Duodenal mucosa (tissue), 2 donors: ENCODE measurements at regions not wholly inside any gene's neighbourhood (a gene's known extent, or its start where the extent isn't known, plus 50 kb on each side); places are given as distances from the start of the nearest gene placed in this dataset.

Source experiments
- H3K27ac ChIP-seq: one replicate; pipeline ENCODE4 v1.7.0; 2013; ENCODE audit warnings: low read depth, low read length
- H3K27me3 ChIP-seq, 2 donors: one replicate each; pipeline ENCODE4 v1.7.0; 2013; ENCODE audit warnings: low read length in 2 of 2, control low read depth in 1 of 2; ENCODE audit not compliant: insufficient read depth in 2 of 2, control insufficient read depth in 1 of 2
- H3K36me3 ChIP-seq, 2 donors: one replicate each; pipeline ENCODE4 v1.7.0; 2013; ENCODE audit warnings: low read length in 2 of 2, control low read depth in 1 of 2; ENCODE audit not compliant: insufficient read depth in 2 of 2, control insufficient read depth in 1 of 2
- H3K4me1 ChIP-seq, 2 donors: one replicate each; pipeline ENCODE4 v1.7.0; 2013; ENCODE audit warnings: low read length in 2 of 2, control low read depth in 1 of 2; ENCODE audit not compliant: insufficient read depth in 2 of 2, control insufficient read depth in 1 of 2
- H3K4me3 ChIP-seq, 2 donors: one replicate each; pipeline ENCODE4 v1.7.0; 2013; ENCODE audit warnings: low read length in 2 of 2, low read depth in 1 of 2
- H3K9ac ChIP-seq, 2 donors: one replicate each; pipeline ENCODE4 v1.7.0; 2013; ENCODE audit warnings: low read length in 2 of 2, low read depth in 1 of 2
- H3K9me3 ChIP-seq, 2 donors: one replicate each; pipeline ENCODE4 v1.7.0; 2013; ENCODE audit warnings: low read length in 2 of 2, control low read depth in 1 of 2; ENCODE audit not compliant: control insufficient read depth in 1 of 2

- Histone ChIP-seq H3K9me3 (no peaks in the 10 kb centered on the region), H3K27ac (no peak overlapping the region), H3K4me3 (no peak overlapping the region), H3K9ac (no peak overlapping the region), H3K27me3 (no peaks in the 10 kb centered on the region), H3K4me1 (no peaks in the 10 kb centered on the region), H3K36me3 (no peaks in the 10 kb centered on the region)
Observed at GRCh38 chr5:158422653-158423515, 563.9 kb upstream of the CLINT1 start.

DNA sequence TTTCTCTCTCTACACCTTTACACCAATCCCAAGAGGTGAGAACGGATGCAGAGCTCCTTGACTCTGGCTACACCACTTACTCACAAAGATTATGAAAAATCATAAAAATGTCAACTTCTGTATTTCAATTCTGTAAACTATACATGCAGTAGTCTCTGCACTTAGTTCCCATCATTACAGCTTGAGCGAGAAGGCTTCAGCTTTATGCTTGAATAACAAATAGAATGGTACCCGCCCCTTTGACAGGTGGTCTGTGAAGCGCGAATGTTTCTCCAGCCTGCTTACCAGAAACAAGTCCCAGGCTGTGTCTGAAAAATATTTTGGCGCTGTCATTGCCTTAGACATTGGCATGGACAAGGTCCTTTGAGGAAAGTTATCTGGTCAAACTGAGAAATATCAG, 562.4 kb upstream of the CLINT1 start:
- Histone ChIP-seq H3K27me3 (no peaks in the 10 kb centered on the region), H3K9ac (no peak overlapping the region), H3K4me3 (no peak overlapping the region), H3K9me3 (no peaks in the 10 kb centered on the region), H3K4me1 (no peaks in the 10 kb centered on the region), H3K27ac (no peak overlapping the region), H3K36me3 (no peaks in the 10 kb centered on the region)

DNA sequence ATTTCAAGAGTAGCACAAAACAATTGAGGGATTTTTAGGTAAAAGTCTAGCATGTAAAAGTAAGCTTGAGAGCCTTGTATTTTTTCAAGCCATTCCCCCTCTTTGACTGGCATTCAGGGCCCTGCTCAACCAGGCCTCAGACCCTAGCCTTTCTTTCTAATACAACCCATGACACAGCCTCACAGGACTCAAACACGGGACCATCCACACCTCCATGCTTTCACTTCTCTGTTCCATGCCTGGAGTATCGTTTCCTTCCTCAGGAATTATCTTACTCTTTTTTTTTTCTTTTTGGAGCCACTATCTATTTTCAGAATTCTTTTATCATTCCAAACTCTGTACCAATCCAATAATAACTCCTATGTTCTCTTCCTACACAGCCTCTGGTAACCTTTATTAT, 560.2 kb upstream of the CLINT1 start:
- Histone ChIP-seq H3K9ac (no peak overlapping the region), H3K27me3 (no peaks in the 10 kb centered on the region), H3K36me3 (no peaks in the 10 kb centered on the region), H3K9me3 (no peaks in the 10 kb centered on the region), H3K4me3 (no peak overlapping the region), H3K4me1 (no peaks in the 10 kb centered on the region), H3K27ac (no peak overlapping the region)

GRCh38 chr5:158414780-158415179, 555.8 kb upstream of the CLINT1 start:
- H3K27ac ChIP-seq = no peak overlapping the region
- H3K9ac ChIP-seq = no peak overlapping the region
- H3K36me3 ChIP-seq = no peaks in the 10 kb centered on the region

GRCh38 chr5:158414333-158414762, 555.4 kb upstream of the CLINT1 start:
- Histone ChIP-seq H3K36me3 (no peaks in the 10 kb centered on the region), H3K27ac (no peak overlapping the region), H3K9ac (no peak overlapping the region), H3K27me3 (no peaks in the 10 kb centered on the region), H3K4me3 (no peak overlapping the region), H3K4me1 (no peaks in the 10 kb centered on the region), H3K9me3 (no peaks in the 10 kb centered on the region)

More at GRCh38 chr5:158414780-158415179, 555.8 kb upstream of the CLINT1 start:
- H3K9me3 ChIP-seq = no peaks in the 10 kb centered on the region
- H3K4me3 ChIP-seq = no peak overlapping the region
- H3K27me3 ChIP-seq = no peaks in the 10 kb centered on the region
- H3K4me1 ChIP-seq = no peaks in the 10 kb centered on the region

GRCh38 chr5:158413122-158413680, 554.3 kb upstream of the CLINT1 start:
- H3K4me1 ChIP-seq = no peaks in the 10 kb centered on the region

DNA sequence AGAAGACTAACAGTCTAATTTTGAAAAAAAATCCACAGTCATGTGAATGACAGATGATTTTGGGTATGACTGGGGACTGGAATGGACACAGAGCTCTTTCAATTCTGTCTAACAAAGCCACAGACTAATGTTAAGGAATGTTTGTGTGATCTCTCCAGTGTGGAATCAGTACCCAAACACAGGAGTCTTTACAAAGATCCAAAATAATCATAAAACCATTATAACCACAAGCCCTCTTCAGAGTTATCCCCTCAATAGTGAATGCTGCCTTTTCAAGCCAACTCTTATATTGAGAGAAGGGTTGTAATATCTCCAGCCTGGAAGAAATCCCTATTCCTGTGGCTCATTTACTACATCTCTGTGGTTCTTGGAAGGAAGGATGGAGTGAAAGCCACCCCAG, 552.0 kb upstream of the CLINT1 start:
- no peaks in the 10 kb centered on the region for H3K4me1 ChIP-seq
- no peaks in the 10 kb centered on the region for H3K36me3 ChIP-seq
- H3K4me3 ChIP-seq = no peak overlapping the region
- H3K9me3 ChIP-seq = no peaks in the 10 kb centered on the region
- no peak overlapping the region for H3K9ac ChIP-seq
- H3K27me3 ChIP-seq = no peaks in the 10 kb centered on the region
- H3K27ac ChIP-seq = no peak overlapping the region

More at GRCh38 chr5:158413122-158413680, 554.3 kb upstream of the CLINT1 start:
- H3K9ac ChIP-seq = no peak overlapping the region
- H3K4me3 ChIP-seq = no peak overlapping the region
- H3K27me3 ChIP-seq = no peaks in the 10 kb centered on the region
- no peaks in the 10 kb centered on the region for H3K36me3 ChIP-seq
- no peak overlapping the region for H3K27ac ChIP-seq
- no peaks in the 10 kb centered on the region for H3K9me3 ChIP-seq

GRCh38 chr5:158409507-158409906, 550.6 kb upstream of the CLINT1 start:
- no peak overlapping the region for H3K9ac ChIP-seq
- no peak overlapping the region for H3K27ac ChIP-seq
- H3K9me3 ChIP-seq = no peaks in the 10 kb centered on the region
- H3K4me3 ChIP-seq = no peak overlapping the region
- no peaks in the 10 kb centered on the region for H3K36me3 ChIP-seq
- no peaks in the 10 kb centered on the region for H3K4me1 ChIP-seq
- no peaks in the 10 kb centered on the region for H3K27me3 ChIP-seq

GRCh38 chr5:158407824-158408195, 548.9 kb upstream of the CLINT1 start:
- no peaks in the 10 kb centered on the region for H3K27me3 ChIP-seq

DNA sequence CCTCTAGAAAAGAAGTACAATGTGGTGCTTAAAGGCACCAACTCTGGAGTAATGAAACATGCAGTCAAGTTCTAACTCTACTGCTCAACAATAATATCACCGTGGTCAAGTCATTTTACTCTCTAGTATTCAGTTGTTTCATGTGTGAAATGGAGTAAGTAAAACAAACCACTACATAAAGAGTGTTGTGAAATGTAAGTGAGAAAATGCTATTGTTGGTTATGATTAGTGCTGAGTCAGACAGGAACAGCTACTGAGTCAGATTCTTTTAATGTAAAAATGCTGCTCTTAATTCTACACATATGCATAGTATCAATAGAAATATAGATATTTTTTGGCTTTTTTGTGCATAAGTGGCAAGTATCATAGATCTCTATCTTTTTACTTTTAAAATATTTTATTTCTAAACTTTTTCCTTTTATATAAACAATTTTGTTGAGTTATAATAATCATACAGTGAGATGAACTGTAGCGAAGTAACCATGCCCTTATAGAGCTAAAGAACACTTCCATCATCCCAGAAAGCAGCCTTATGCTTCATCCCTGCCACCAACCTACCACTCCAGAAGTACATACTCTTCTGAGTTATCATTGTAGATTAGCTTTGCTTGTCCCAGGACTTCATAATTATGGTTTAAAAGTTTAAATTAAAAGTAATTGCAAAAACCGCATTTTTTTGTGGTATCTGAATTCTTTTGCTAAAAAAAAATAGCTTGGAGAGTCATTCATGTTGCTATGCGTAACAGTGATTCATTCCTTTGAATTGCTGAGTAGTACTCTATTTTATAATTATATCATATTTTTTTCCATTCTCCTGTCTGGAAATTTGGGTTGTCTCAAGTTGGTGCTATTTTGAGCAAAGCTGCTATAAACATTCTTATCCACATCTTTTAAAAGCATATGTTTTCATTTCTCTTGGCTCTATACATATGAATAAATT, 548.2 kb upstream of the CLINT1 start:
- H3K4me3 ChIP-seq = no peak overlapping the region
- no peaks in the 10 kb centered on the region for H3K4me1 ChIP-seq
- no peak overlapping the region for H3K9ac ChIP-seq
- H3K27ac ChIP-seq = no peak overlapping the region
- no peaks in the 10 kb centered on the region for H3K27me3 ChIP-seq
- no peaks in the 10 kb centered on the region for H3K36me3 ChIP-seq
- H3K9me3 ChIP-seq = no peaks in the 10 kb centered on the region

More at GRCh38 chr5:158407824-158408195, 548.9 kb upstream of the CLINT1 start:
- H3K4me1 ChIP-seq = no peaks in the 10 kb centered on the region
- no peak overlapping the region for H3K9ac ChIP-seq
- no peak overlapping the region for H3K4me3 ChIP-seq
- H3K27ac ChIP-seq = no peak overlapping the region
- H3K9me3 ChIP-seq = no peaks in the 10 kb centered on the region
- H3K36me3 ChIP-seq = no peaks in the 10 kb centered on the region
